Left colon (tissue), 2 donors: ENCODE measurements at regions not wholly inside any gene's neighbourhood (a gene's known extent, or its start where the extent isn't known, plus 50 kb on each side); places are given as distances from the start of the nearest gene placed in this dataset.

Experiments
- ATAC-seq: fragments of 200-7000 bp; cut with Tn5 transposase; one replicate; pipeline ENCODE4 v1.9.1; 2020; ENCODE audit warnings: mild to moderate bottlenecking, moderate library complexity
- DNase-seq, 2 donors: peaks; one replicate each; pipeline ENCODE4 v3.0.0-alpha.2; 2020
- intact Hi-C, 2 donors: fragments of 100-400 bp; cut with DNase I in 1 of 2; cut with micrococcal nuclease in 1 of 2; formaldehyde crosslinking; loops; one replicate each; pipeline versions ENCODE4 v1.11.2 to v1.14.0; 2022; cut with DNase I, micrococcal nuclease
- donor health status: DM: no; HTN: no; CAD: no.
- donor health status: DM: yes; HTN: yes; CAD: no.

DNA sequence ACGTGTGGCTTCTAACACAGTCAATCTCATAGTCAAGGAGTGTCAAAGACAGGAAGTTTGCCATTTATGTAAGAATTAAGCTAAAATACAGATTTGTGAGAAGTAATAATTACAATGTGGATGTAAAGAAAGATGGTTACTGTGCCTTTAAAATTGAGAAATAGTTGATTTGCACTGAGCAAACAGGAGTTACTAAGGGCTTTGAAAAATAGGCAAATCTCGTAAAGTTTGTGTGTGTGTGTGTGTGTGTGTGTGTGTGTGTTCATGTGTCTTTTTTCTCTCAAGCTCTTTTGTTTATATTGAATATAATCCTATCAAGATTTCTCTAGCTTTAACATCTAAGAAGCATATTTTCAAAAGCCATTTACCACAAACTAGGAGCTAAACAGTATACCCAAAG, 2284.5 kb downstream of the LRRC4C start:
- ATAC-seq (no peak), DNase-seq (no peak)
- intact Hi-C loops: no loop called here

DNA sequence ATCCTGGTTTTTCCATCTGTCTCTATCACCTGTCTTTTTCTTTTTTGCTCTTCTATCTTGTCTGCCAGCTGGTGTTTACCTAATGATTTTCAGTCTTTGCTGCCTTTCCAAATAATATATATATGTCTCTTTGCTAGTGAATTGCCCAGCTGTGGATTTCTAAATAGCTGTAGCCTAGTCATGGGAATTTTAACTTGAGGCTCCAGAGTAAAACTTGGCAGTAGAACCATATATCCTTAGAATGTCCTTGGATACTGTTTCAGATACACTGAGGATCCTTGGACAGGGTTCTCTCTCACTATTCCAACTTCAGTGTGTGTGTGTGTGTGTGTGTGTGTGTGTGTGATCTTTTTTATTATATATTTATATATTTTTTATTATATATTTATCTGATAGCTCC, 2285.3 kb downstream of the LRRC4C start:
- DNase-seq (no peak), ATAC-seq (no peak)
- intact Hi-C loops: no loop called here

DNA sequence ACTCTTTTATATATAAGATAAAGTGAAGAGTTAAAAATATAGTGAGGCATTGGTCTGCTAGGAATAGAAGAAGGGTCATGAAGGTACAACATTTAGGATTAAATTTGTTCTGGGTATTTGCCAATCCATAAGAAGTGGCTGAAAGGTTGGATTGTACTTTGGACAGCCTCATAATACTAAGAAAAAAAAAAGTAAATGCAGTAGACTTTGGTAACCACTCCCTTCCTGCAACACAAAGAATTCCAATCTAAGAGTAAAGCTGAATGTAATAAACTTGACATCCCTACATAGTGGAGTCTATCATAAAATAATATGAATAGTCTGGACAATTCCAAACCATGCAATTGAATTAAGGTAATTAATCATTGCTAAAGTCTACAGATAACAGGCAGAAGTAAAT, 2294.4 kb downstream of the LRRC4C start:
- DNase-seq (no peak), ATAC-seq (no peak)
- intact Hi-C loops: no loop called here

DNA sequence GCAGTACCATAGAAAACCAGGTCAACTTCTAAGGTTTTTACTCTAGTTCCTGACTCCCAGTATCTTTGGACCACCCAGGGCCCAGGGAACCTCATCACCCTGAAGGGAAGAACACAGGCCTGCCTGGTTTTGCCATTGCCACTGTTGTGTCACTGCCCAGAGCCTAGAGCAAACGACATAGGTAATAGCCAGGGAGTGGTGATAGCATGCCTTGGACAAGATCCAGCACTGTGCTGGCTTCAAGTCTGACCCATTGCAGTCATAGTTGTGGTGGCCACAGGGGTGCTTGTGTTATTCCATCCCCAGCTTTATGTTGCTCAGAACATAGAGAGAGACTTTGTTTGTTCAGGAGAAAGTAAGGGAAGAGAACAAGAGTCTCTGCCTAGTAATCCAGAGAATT, 2310.2 kb downstream of the LRRC4C start:
- ATAC-seq: no peak
- no peak for DNase-seq
- intact Hi-C loops: no loop called here

- ATAC-seq (no peak), DNase-seq (no peak)
- intact Hi-C loops: no loop called here
Observed at GRCh38 chr11:39145346-39145745, 2314.1 kb downstream of the LRRC4C start.

- ATAC-seq: no peak
- no peak for DNase-seq
- intact Hi-C loops: no loop called here
Observed at GRCh38 chr11:39144351-39145130, 2314.9 kb downstream of the LRRC4C start.

DNA sequence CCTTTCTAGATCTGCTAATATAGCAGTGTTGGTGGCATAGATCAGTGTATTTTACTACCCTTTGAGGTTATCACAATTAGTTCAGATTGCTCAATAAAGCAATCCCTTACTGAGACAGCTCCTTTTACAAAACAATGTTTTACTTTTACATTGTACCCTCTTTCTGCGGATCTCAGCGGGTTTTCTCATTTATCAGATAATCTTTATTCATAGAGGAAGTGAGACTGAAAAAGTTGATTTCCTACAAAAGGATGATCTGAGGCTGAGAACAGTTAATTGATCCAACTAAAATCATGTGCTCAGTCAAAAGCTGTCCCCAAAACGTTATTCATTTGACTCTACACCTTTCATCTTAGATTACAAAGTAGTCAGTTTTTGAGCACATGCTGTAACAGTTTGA, 2319.9 kb downstream of the LRRC4C start:
- no peak for ATAC-seq
- DNase-seq: no peak
- intact Hi-C loops: no loop called here

GRCh38 chr11:39120890-39121289, 2338.6 kb downstream of the LRRC4C start:
- intact Hi-C loops: no loop called here
- no peak for ATAC-seq

DNA sequence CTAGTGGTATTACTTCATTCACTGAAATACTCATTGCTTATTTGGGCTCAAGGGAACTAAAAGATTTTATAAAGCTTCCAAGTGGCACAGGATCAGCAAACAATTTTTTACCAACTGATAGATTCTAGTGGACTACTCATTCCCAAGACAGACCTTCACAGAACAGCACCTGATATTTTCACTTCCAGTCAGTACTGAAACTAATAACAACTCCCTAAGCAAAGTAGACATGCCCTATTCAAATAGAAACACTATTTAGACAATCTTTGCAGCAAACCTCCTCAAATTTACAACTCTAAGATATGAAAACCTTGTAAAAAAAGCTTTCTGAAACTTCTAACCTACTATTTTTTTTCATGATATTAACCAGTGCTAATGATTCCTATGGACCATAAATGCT, 2345.8 kb downstream of the LRRC4C start:
- ATAC-seq (no peak), DNase-seq (no peak)
- intact Hi-C loops: no loop called here

More at GRCh38 chr11:39120890-39121289, 2338.6 kb downstream of the LRRC4C start:
- DNase-seq: no peak

DNA sequence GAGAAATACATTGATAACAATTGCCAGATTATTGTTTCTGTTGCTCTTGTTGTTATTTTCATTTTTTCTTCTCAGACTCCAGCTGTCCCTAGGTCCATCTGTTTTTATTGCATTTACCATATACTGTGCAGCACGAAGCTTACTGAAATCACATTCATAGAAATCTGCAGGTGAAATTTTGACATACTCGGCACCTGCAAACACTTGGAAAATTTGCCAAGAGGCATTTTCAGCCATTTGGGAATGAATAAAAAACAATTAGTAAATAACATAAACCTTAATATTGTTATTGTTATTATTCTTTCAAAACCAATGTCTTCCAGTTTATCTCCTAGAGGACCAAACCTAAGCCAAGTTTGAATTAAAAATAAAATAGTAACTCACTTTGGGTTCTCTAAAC, 2357.2 kb downstream of the LRRC4C start:
- no peak for DNase-seq
- intact Hi-C loops: no loop called here
- ATAC-seq: no peak

- DNase-seq: no peak
- no peak for ATAC-seq
- intact Hi-C loops: no loop called here
Observed at GRCh38 chr11:39078465-39078864, 2381.0 kb downstream of the LRRC4C start.

GRCh38 chr11:39037611-39038010, 2421.8 kb downstream of the LRRC4C start:
- intact Hi-C loops: no loop called here
- no peak for ATAC-seq
- DNase-seq: no peak

DNA sequence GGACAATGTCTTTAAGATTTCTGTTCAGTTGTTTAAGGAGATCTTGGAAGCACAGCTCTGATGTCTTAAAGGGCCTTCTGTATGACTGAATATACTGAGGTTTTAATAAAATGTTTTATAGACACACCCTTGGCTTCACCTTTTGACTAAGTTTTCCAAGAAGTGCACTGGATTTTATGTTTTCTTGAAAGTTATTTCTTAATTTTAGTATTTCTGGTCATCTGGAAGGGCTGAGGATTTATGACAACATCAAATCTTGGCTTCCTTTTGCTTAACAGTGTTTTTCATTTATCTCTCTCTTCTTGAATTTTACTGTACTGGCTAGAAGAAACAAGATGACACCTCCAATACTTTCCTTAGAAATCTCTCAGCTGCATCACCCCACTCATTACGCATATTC, 2423.4 kb downstream of the LRRC4C start:
- no peak for DNase-seq
- intact Hi-C loops: no loop called here
- ATAC-seq: no peak

GRCh38 chr11:39021539-39021938, 2423.5 kb upstream of the RAG2 start:
- DNase-seq: no peak
- intact Hi-C loops: no loop called here
- no peak for ATAC-seq

GRCh38 chr11:39011797-39012196, 2413.8 kb upstream of the RAG2 start:
- intact Hi-C loops: no loop called here
- ATAC-seq (no peak), DNase-seq (no peak)

- no peak for ATAC-seq
- DNase-seq: no peak
- intact Hi-C loops: no loop called here
Observed at GRCh38 chr11:38990841-38991240, 2392.8 kb upstream of the RAG2 start.

- ATAC-seq: peak; percentile 99
- intact Hi-C loops: no loop called here
- DNase-seq: peak in 1 of 2 donors; percentile 15
Observed at GRCh38 chr11:38990139-38990538, 2392.1 kb upstream of the RAG2 start.

DNA sequence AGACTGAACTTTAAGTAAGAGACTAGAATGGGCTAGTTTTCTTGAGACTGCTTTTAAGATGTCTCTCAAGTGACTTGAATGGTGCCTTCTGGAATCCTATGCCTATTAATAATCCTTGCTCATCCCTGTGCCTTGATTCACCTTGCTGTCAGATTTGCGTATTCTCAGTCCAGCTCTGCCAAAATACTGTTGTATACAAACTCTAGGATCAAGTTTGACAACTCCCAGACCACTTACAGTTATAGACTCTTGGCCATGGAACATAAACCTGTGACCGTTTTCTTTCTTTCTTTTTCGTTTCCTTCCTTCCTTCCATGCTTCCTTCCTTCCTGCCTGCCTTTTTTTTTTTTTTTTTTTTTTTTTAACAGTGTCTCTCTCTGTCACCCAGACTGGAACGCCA, 2390.9 kb upstream of the RAG2 start:
- ATAC-seq: no peak
- intact Hi-C loops: no loop called here
- no peak for DNase-seq

DNA sequence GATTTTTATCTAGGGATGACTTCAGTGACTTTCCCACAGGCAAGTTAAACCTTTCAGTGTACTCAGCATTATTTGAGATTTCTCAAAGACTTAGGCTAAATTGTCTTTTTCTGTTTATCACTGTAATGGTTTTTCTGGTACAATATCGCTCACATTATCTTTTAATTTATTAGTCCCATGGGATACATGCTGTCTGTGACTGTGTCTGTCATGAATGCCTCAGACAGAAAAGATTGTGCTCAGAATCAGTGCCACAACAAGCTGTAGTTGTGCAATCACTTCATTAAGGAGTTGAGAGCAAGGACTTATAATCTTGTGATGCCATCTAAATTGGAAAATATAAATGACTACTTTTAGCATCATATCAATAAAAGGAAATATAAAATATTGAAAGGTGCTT, 2374.2 kb upstream of the RAG2 start:
- no peak for ATAC-seq
- intact Hi-C loops: no loop called here
- DNase-seq: no peak

GRCh38 chr11:38971141-38971540, 2373.1 kb upstream of the RAG2 start:
- DNase-seq (no peak), ATAC-seq (no peak)
- intact Hi-C loops: no loop called here

DNA sequence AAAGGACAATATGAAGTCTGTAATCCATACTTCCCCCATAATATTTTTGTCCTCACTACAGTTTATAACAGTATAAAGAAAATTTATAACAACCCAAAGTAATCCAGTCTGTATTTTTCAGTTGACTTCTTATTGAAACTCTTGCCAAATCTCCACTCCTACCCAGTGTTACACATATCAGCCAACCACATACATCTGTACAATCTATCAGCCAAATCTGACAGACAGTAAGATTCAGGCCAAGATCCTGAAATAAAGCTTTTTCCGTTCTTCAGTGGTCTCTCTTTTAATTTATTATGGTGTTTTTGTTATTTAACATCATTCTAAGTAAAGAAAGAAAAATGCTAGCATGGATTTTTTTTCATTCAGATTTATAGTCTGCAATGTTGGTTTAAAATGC, 2370.9 kb upstream of the RAG2 start:
- intact Hi-C loops: no loop called here
- ATAC-seq (no peak), DNase-seq (no peak)
